ENCODE measurements at regions not wholly inside any gene's neighbourhood (a gene's known extent, or its start where the extent isn't known, plus 50 kb on each side); places are given as distances from the start of the nearest gene placed in this dataset.
"Not testable (repeated sequence)": the region's sequence is repeated elsewhere in the genome, so short reads cannot be mapped to it uniquely, and the experiment has no call there.

DNA sequence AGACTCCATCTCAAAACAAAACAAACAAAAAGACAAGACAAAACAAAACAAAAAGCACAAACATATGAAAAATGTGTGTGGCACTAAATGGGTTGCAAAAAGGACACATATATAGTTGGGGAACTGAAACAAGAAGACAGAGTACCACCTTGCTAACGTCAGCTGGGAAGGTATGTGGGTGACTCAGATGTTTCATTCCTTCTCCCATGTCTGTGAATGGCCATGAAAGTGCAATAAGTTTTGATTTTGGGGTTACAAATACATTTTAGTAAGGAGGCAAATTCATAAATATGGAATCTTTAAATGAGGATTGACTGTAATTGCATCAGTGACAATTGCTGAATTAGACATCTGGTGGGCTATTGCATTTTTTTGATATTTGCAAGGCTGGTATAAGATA is 81.6 kb upstream of the KLF4 start:
- DNase-seq, result no peak

- no peak for DNase-seq
These were observed 79.6 kb upstream of the KLF4 start for GRCh38 chr9:107569174-107569573.

GRCh38 chr9:107568406-107568805 is 78.8 kb upstream of the KLF4 start:
- not testable (repeated sequence) for DNase-seq

- DNase-seq, result no peak
These were observed 77.9 kb upstream of the KLF4 start for GRCh38 chr9:107567462-107567861.

DNA sequence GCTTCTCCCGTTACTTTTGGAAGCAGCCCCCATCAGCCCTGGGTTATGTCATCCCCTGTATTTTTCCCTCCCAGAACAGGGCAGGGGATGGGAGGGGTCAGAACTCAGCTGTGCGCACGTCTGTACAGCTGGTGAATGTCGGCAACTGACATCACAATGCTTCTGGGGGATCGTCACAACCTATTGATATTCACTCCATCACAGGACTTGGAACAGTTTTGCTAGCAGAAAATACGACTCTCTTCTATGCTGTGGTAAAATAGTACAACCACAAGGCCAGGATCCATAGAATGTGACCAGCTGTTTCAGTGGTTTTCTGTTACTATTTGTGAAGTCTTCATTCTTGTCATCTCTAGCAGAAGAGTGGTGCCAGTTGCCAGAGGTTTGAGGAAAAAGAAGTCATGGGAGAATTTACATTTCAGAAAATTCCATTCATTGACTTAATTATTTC is 77.1 kb upstream of the KLF4 start:
- peak; percentile 39 for DNase-seq

DNA sequence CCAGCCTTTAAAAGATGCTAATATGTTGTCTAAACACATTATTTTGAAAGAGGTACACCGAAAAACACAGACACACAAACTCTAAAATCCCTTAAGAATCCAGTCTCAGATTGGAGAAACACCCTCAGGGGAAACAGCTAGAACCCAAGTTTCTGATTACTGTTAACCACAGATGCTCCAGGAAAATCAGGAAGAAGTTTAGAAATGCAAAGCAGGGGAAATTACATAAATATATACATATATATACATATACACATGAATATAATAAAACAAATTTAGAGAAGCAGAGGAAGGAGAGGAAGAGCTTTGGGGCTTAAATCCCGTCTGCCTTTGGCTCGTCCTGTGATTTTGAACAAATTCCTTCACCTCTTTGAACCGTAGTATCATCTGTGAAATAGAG is 73.2 kb upstream of the KLF4 start:
- no peak for DNase-seq

- no peak for DNase-seq
These were observed 70.0 kb upstream of the KLF4 start for GRCh38 chr9:107559494-107560086.

DNA sequence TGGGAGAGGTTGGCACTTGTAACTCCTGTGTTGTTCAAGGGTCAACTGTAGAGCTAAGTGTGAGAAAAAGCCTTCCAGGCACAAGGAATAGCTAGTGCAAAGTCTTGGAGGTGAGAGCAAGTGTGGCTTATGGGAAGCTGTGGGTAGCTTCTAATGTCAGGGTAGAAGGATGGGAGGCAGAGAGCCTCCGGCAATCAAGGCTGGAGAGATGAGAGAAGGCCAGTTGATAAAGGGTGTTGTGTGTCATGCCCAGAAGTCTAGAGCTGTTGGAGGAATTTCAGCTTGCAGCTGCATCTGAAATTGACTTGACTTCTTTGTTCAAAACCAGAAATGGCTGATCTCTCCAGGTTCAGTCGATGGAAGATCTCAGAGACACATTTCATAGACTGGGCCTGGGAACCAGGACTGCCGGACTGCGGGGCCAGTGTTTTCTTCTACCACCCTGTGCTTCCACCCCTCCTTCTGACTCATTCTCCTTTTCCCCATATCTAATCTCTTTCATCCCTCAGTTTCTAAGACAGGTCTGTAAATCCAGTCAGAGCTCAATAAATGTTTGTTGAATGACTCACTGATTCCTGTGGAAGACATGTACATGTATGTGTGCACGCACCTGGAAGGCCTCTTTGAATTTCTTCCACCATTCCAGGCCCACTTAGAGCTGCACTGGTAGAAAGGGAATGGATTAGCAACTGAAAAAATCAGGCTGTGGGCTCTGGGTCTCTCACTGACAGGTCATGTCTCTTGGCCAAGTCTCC is 67.8 kb upstream of the KLF4 start:
- DNase-seq, result no peak

- DNase-seq, result no peak
These were observed 65.1 kb upstream of the KLF4 start for GRCh38 chr9:107554636-107555035.

GRCh38 chr9:107548298-107549142 is 59.0 kb upstream of the KLF4 start:
- peak; percentile 90 for DNase-seq

DNA sequence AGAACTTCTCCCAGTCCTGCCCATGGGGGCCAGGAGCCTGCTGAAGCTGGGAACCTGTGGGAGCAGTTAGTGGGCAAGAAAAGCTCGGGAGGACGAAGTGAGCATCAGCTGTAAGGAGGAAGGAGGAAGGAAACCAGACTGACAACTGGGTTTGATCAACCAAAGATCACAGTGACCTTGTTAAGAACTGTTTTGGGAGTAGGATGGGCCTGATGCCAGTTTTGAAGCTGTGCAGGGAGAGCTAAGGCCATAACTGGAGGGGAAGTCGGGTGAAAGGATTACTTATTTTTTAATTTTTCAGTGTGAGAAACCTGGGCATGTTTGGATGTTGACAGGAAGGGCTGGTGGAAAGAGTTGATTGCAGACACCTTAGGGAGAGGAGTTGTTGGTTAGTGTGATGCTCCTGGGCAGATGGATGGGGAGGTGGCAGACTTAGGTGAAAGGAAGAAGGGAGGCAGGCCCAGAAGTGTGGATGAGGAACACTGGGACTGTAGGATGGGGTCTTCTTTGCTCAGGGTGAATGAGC is 58.3 kb upstream of the KLF4 start:
- DNase-seq, result no peak

GRCh38 chr9:107547303-107547702 is 57.7 kb upstream of the KLF4 start:
- DNase-seq, result peak; percentile 6

GRCh38 chr9:107546859-107547258 is 57.3 kb upstream of the KLF4 start:
- no peak for DNase-seq

GRCh38 chr9:107545036-107545435 is 55.5 kb upstream of the KLF4 start:
- no peak for DNase-seq

DNA sequence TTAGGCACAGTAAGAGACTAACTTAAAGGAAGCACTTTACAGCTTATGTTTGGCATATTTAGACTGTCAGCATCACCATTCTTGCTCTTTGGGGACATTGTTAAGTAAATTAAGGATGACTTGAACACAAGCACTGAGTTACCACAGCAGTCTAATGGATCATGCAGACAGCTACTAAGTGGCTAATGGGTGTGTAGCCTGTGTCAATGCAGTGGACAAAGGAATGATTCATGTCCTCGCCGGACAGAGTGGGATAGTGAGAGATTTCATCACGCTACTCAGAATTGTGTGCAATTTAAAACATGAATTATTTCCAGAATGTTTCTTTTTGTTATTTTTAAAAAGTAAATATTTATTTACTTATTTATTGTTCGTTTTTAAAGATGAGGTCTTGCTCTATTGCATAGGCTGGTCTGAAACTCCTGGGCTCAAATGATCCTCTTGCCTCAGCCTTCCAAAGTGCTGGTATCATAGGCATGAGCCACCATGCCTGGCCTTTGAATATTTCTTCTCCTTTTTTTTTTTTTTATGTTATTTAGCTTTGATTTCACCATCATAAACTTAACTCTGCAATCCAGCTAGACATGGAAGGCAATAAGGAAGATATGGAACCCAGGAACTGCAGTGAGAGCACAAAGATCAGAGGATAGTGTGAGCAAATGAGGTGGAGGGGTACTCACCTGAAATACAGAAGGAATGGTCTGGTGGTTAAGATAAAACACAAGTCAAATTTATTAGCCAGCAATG is 53.0 kb upstream of the KLF4 start:
- DNase-seq, result no peak

GRCh38 chr9:107541523-107541922 is 52.0 kb upstream of the KLF4 start:
- no peak for DNase-seq

- DNase-seq, result no peak
These were observed 50.6 kb upstream of the KLF4 start for GRCh38 chr9:107540164-107540561.

DNA sequence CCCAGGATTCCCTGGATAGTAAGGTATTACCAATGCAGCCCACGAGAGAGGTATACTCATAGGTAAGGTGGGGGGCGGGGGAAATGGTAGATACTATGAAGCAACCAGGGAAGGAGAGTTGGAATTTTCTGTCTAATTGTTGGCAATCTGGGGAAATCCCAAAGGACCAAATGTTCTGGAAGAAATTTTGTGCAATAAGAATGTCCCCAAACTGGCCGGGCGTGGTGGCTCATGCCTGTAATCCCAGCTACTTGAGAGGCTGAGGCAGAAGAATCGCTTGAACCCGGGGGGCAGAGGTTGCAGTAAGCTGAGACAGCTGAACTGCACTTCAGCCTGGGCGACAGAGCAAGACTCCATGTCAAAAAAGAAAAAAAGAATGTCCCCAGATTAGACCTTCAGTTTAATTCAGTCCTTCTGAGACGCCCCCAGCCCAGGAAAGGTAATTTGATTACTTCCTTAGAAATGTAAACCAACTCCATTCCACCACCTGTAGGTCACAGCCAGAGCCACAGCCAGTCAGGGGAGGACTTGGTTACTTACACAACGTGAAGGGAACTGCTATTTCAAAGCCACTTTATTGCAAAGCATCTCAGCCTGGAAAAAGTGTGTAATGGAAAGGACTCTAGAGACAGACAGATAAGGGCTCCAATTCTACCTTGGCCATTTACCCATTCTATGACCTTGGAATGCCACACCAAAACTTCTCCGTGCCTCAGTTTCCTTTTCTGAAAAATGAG is 50.0 kb upstream of the KLF4 start:
- peak; percentile 30 for DNase-seq
